Progenitor cell of endocrine pancreas (in vitro differentiated cells): ENCODE measurements at regions not wholly inside any gene's neighbourhood (a gene's known extent, or its start where the extent isn't known, plus 50 kb on each side); places are given as distances from the start of the nearest gene placed in this dataset.

Experiments
- DNase-seq: peaks from one replicate; pipeline ENCODE4 v3.0.0; 2021; ENCODE audit warnings: low spot score; ENCODE audit not compliant: unreplicated experiment
- H3K27ac Mint-ChIP-seq: 2 replicates; pipeline ENCODE4 v1.8.0; 2021; ENCODE audit warnings: mild to moderate bottlenecking, moderate library complexity, mixed read lengths
- H3K27me3 Mint-ChIP-seq: 2 replicates; pipeline ENCODE4 v1.8.0; 2021; ENCODE audit warnings: mixed read lengths
- H3K36me3 Mint-ChIP-seq: 2 replicates; pipeline ENCODE4 v1.8.0; 2022; ENCODE audit warnings: mixed read lengths; ENCODE audit not compliant: insufficient read depth
- H3K4me1 Mint-ChIP-seq: 2 replicates; pipeline ENCODE4 v1.8.0; 2021; ENCODE audit warnings: low read depth, mixed read lengths
- H3K4me3 Mint-ChIP-seq: 2 replicates; pipeline ENCODE4 v1.8.0; 2021; ENCODE audit warnings: low read depth, mild to moderate bottlenecking, moderate library complexity, mixed read lengths
- H3K9me3 Mint-ChIP-seq: 2 replicates; pipeline ENCODE4 v1.8.0; 2021; ENCODE audit warnings: low read depth, mixed read lengths
- CTCF ChIP-seq: fragments of 200-600 bp; sonication (generic); IDR thresholded peaks from one replicate; pipeline ENCODE4 v1.5.0; 2021; ENCODE audit warnings: antibody characterized with exemption, mild to moderate bottlenecking; ENCODE audit not compliant: unreplicated experiment

DNA sequence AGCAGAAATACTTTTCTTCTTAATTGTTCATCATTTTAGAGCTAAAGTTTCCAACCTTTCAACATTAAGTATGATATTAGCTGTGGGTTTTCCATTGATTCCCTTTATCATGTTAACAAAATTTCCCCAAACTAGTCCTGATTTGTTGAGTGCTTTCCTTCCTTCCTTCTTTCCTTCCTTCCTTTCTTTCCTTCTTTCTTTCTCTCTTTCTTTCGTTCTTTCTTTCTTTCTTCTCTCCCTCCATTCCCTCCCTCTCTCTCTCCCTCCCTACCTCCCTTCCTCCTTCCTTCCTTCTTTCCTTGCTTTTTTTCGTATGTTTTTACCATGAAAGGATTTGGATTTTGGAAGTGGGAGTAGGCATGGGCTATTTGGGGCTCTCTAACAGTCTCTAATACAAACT, 133.5 kb downstream of the LMNTD1 start:
- no peak for DNase-seq
- no peaks in the 10 kb centered on the region for H3K27me3 Mint-ChIP-seq
- no peak overlapping the region for H3K27ac Mint-ChIP-seq
- H3K36me3 Mint-ChIP-seq: no peaks in the 10 kb centered on the region
- no peak overlapping the region for H3K4me3 Mint-ChIP-seq
- no peaks in the 10 kb centered on the region for H3K9me3 Mint-ChIP-seq
- H3K4me1 Mint-ChIP-seq: no peaks in the 10 kb centered on the region
- TF ChIP-seq CTCF: no peak

DNA sequence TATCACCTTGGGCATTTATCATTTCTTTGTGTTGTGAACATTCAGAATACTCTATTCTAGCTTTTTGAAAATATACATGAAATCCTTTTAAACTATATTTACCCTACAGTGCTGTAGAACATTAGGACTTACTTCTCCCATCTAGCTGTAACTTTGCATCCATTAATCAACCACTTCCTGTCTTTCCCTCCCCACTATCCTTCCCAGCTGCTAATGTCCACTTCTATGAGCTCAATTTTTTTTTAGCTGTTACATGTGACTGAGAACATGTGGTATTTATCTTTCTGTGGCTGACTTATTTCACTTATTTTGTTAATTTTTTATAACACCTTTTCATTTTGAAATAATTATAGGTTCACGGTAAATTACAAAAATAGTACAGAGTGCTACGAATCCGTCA, 136.0 kb downstream of the LMNTD1 start:
- Mint-ChIP-seq H3K27me3 (no peaks in the 10 kb centered on the region), H3K4me3 (no peak overlapping the region), H3K27ac (no peak overlapping the region), H3K36me3 (no peaks in the 10 kb centered on the region), H3K4me1 (no peaks in the 10 kb centered on the region), H3K9me3 (no peaks in the 10 kb centered on the region)
- no peak for DNase-seq
- no peak for TF ChIP-seq CTCF

- no peak for DNase-seq
- no peaks in the 10 kb centered on the region for H3K9me3 Mint-ChIP-seq
- H3K27ac Mint-ChIP-seq: no peak overlapping the region
- H3K4me1 Mint-ChIP-seq: no peaks in the 10 kb centered on the region
- no peak overlapping the region for H3K4me3 Mint-ChIP-seq
- no peaks in the 10 kb centered on the region for H3K36me3 Mint-ChIP-seq
- H3K27me3 Mint-ChIP-seq: no peaks in the 10 kb centered on the region
- TF ChIP-seq CTCF: no peak
These were observed 136.6 kb downstream of the LMNTD1 start for GRCh38 chr12:25416516-25416915.

- no peak for TF ChIP-seq CTCF
- no peaks in the 10 kb centered on the region for H3K4me1 Mint-ChIP-seq
- H3K36me3 Mint-ChIP-seq: no peaks in the 10 kb centered on the region
- H3K27me3 Mint-ChIP-seq: no peaks in the 10 kb centered on the region
- DNase-seq: no peak
- H3K4me3 Mint-ChIP-seq: no peak overlapping the region
- no peak overlapping the region for H3K27ac Mint-ChIP-seq
- H3K9me3 Mint-ChIP-seq: no peaks in the 10 kb centered on the region
These were observed 138.1 kb downstream of the LMNTD1 start for GRCh38 chr12:25415004-25415403.

DNA sequence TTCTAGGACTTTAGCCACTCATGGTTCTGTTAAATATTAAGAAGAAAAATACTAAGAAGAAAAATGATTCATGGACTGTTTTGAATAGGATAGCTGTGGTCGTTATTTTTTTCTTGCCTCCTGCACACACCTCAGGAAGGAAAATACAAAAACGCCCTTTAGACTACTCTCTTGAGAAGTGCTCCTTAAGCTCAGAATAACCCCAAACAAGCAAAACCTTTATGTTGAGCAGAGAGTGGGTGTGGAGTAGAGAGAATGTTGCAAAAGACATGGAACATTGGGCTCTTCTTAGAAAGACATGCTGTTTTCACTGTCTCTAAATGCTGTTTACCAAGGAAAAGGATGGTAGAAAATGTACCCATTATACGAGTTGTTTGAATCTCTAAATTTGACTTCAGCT, 140.3 kb downstream of the LMNTD1 start:
- Mint-ChIP-seq H3K9me3 (no peaks in the 10 kb centered on the region), H3K4me1 (no peaks in the 10 kb centered on the region), H3K36me3 (no peaks in the 10 kb centered on the region), H3K4me3 (no peak overlapping the region), H3K27ac (no peak overlapping the region), H3K27me3 (no peaks in the 10 kb centered on the region)
- no peak for DNase-seq
- TF ChIP-seq CTCF: no peak
